ENCODE measurements at regions not wholly inside any gene's neighbourhood (a gene's known extent, or its start where the extent isn't known, plus 50 kb on each side); places are given as distances from the start of the nearest gene placed in this dataset.

GRCh38 chr9:93865245-93865644 lies 89.9 kb downstream of the BARX1 start:
- ATAC-seq: no peak
- no peak for TF ChIP-seq ZFP3 (CRISPR knock-in tag; IDR thresholded peaks at IDR 0.05)
- no peak for TF ChIP-seq PPARA (CRISPR knock-in tag; IDR thresholded peaks at IDR 0.05; ENCODE audit: borderline replicate concordance)
- TF ChIP-seq POU6F1 (CRISPR knock-in tag; IDR thresholded peaks at IDR 0.05; ENCODE audit: borderline replicate concordance, low read depth): no peak

DNA sequence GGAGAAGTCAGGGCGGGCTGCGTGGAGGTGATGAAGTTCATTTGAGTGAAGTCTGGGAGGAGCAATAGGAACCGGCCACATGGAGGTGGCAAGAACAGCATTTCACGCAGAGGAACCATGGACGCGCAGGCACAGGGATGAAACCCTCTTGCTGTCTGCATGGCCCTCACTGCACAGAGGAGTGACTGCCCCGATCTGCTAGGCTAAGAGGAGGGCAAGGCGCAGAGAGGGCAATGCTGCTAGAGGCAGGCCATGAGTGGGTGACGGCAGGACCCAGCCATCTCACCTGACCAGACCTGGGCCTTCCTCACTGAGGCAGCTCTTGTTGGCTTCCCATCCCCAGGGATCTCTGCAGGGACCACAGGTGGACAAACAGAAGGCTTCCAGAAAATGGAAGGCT lies 90.3 kb downstream of the BARX1 start:
- no peak for TF ChIP-seq PATZ1 (CRISPR knock-in tag; IDR thresholded peaks at IDR 0.05; ENCODE audit: borderline replicate concordance)
- no peak for TF ChIP-seq SNAI2 (CRISPR knock-in tag; IDR thresholded peaks at IDR 0.05)
- TF ChIP-seq CSRNP3 (CRISPR knock-in tag; IDR thresholded peaks at IDR 0.05): no peak
- TF ChIP-seq PPARA (CRISPR knock-in tag; IDR thresholded peaks at IDR 0.05; ENCODE audit: borderline replicate concordance): no peak
- ATAC-seq: no peak

DNA sequence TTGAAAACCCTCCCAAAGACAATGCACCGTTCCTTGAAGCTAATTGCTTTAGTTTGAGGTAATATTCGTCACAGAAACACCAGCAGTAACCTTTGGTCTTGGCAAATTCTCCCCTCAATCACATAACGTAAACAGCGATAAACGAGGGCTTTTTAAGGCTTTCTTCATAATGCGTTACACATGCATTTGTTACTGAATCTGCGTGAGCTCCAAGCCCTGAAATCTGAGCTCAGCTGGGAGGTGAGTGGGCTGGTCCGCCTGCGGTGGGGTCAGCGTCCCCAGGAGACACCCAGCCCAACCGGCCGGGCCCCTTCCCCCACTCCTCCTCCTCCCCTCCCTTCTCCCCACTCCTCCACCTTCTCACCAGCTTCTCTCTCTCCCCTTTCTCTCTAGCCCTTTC lies 91.1 kb downstream of the BARX1 start:
- TF ChIP-seq ZFP3 (CRISPR knock-in tag; IDR thresholded peaks at IDR 0.05) (no peak), OSR1 (CRISPR knock-in tag; IDR thresholded peaks at IDR 0.05) (no peak), CSRNP3 (CRISPR knock-in tag; IDR thresholded peaks at IDR 0.05) (no peak), CSDC2 (CRISPR knock-in tag; IDR thresholded peaks at IDR 0.05) (no peak), BACH2 (CRISPR knock-in tag; IDR thresholded peaks at IDR 0.05; ENCODE audit: borderline replicate concordance) (no peak), ZC3H10 (CRISPR knock-in tag; IDR thresholded peaks at IDR 0.05) (no peak), ZNF70 (CRISPR knock-in tag; IDR thresholded peaks at IDR 0.05) (no peak), RARB (CRISPR knock-in tag; IDR thresholded peaks at IDR 0.05) (no peak), POU6F1 (CRISPR knock-in tag; IDR thresholded peaks at IDR 0.05; ENCODE audit: borderline replicate concordance, low read depth) (no peak), GLIS3 (CRISPR knock-in tag; IDR thresholded peaks at IDR 0.05) (no peak), PATZ1 (CRISPR knock-in tag; IDR thresholded peaks at IDR 0.05; ENCODE audit: borderline replicate concordance) (no peak), ISL1 (CRISPR knock-in tag; IDR thresholded peaks at IDR 0.05) (no peak), ZNF8 (CRISPR knock-in tag; IDR thresholded peaks at IDR 0.05) (no peak), TCF4 (CRISPR knock-in tag; IDR thresholded peaks at IDR 0.05; ENCODE audit: borderline replicate concordance) (no peak), ZFP30 (CRISPR knock-in tag; IDR thresholded peaks at IDR 0.05) (no peak), PPARA (CRISPR knock-in tag; IDR thresholded peaks at IDR 0.05; ENCODE audit: borderline replicate concordance) (no peak), SNAI2 (CRISPR knock-in tag; IDR thresholded peaks at IDR 0.05) (no peak), TOX (CRISPR knock-in tag; IDR thresholded peaks at IDR 0.05; ENCODE audit: borderline replicate concordance) (no peak)
- TF ChIP-seq, protein P1, sequence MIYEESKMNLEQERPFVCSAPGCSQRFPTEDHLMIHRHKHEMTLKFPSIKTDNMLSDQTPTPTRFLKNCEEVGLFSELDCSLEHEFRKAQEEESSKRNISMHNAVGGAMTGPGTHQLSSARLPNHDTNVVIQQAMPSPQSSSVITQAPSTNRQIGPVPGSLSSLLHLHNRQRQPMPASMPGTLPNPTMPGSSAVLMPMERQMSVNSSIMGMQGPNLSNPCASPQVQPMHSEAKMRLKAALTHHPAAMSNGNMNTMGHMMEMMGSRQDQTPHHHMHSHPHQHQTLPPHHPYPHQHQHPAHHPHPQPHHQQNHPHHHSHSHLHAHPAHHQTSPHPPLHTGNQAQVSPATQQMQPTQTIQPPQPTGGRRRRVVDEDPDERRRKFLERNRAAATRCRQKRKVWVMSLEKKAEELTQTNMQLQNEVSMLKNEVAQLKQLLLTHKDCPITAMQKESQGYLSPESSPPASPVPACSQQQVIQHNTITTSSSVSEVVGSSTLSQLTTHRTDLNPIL (CRISPR knock-in tag; IDR thresholded peaks at IDR 0.05; ENCODE audit: low read depth): no peak
- TF ChIP-seq, protein P2, sequence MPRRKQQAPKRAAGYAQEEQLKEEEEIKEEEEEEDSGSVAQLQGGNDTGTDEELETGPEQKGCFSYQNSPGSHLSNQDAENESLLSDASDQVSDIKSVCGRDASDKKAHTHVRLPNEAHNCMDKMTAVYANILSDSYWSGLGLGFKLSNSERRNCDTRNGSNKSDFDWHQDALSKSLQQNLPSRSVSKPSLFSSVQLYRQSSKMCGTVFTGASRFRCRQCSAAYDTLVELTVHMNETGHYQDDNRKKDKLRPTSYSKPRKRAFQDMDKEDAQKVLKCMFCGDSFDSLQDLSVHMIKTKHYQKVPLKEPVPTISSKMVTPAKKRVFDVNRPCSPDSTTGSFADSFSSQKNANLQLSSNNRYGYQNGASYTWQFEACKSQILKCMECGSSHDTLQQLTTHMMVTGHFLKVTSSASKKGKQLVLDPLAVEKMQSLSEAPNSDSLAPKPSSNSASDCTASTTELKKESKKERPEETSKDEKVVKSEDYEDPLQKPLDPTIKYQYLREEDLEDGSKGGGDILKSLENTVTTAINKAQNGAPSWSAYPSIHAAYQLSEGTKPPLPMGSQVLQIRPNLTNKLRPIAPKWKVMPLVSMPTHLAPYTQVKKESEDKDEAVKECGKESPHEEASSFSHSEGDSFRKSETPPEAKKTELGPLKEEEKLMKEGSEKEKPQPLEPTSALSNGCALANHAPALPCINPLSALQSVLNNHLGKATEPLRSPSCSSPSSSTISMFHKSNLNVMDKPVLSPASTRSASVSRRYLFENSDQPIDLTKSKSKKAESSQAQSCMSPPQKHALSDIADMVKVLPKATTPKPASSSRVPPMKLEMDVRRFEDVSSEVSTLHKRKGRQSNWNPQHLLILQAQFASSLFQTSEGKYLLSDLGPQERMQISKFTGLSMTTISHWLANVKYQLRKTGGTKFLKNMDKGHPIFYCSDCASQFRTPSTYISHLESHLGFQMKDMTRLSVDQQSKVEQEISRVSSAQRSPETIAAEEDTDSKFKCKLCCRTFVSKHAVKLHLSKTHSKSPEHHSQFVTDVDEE (CRISPR knock-in tag; IDR thresholded peaks at IDR 0.05): no peak
- no peak for ATAC-seq
